Thyroid gland (tissue), 4 donors: ENCODE measurements at regions not wholly inside any gene's neighbourhood (a gene's known extent, or its start where the extent isn't known, plus 50 kb on each side); places are given as distances from the start of the nearest gene placed in this dataset.
"Not testable (repeated sequence)": the region's sequence is repeated elsewhere in the genome, so short reads cannot be mapped to it uniquely, and the experiment has no call there.

Source experiments
- POLR2A ChIP-seq, 2 donors: fragments of 450-650 bp; IDR thresholded peaks; one replicate each; pipeline ENCODE4 v1.6.1; 2017; ENCODE audit warnings: antibody characterized with exemption in 2 of 2, mild to moderate bottlenecking in 2 of 2, moderate library complexity in 1 of 2
- TF ChIP-seq, protein P1 (sequence below), 6 experiments: fragments of 200-600 bp in 3 of 6; fragments of 450-650 bp in 3 of 6; sonication (generic) in 3 of 6; IDR thresholded peaks; one replicate each; pipeline ENCODE4 v1.5.1; 2016 to 2019; ENCODE audit warnings: antibody characterized with exemption in 6 of 6, mild to moderate bottlenecking in 2 of 6, inconsistent platforms in 1 of 6, moderate library complexity in 1 of 6

DNA sequence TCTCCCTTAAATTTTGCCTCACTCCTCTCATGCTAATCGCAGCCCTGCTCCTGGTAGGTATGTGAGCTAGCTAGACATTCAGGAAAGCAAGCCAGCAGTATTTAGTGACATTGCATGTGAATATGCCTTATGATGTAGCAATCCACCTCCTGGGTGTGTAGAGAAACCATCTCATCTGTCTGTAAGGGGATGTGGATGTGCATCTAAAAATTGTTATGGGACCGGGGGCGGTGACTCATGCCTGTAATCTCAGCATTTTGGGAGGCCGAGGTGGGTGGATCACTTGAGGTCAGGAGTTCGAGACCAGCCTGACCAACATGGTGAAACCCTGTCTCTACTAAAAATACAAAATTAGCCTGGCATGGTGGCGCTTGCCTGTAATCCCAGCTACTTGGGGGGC is 60.1 kb upstream of the KIT start:
- TF ChIP-seq, protein P1, sequence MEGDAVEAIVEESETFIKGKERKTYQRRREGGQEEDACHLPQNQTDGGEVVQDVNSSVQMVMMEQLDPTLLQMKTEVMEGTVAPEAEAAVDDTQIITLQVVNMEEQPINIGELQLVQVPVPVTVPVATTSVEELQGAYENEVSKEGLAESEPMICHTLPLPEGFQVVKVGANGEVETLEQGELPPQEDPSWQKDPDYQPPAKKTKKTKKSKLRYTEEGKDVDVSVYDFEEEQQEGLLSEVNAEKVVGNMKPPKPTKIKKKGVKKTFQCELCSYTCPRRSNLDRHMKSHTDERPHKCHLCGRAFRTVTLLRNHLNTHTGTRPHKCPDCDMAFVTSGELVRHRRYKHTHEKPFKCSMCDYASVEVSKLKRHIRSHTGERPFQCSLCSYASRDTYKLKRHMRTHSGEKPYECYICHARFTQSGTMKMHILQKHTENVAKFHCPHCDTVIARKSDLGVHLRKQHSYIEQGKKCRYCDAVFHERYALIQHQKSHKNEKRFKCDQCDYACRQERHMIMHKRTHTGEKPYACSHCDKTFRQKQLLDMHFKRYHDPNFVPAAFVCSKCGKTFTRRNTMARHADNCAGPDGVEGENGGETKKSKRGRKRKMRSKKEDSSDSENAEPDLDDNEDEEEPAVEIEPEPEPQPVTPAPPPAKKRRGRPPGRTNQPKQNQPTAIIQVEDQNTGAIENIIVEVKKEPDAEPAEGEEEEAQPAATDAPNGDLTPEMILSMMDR (IDR thresholded peaks at IDR 0.05): not testable (repeated sequence)
- not testable (repeated sequence) for TF ChIP-seq POLR2A (IDR thresholded peaks at IDR 0.05)
